Liver (tissue), 8 donors: ENCODE measurements at regions not wholly inside any gene's neighbourhood (a gene's known extent, or its start where the extent isn't known, plus 50 kb on each side); places are given as distances from the start of the nearest gene placed in this dataset.

Source experiments
- DNase-seq: peaks from one replicate; pipeline ENCODE4 v3.0.0-alpha.2; 2017; ENCODE audit warnings: low spot score
- H3K27ac ChIP-seq, 2 donors: one replicate each; pipeline ENCODE4 v1.7.0; 2013; ENCODE audit warnings: inconsistent platforms in 2 of 2, low read length in 2 of 2, control low read depth in 1 of 2, low read depth in 1 of 2, mild to moderate bottlenecking in 1 of 2
- H3K27me3 ChIP-seq, 4 donors: one replicate each; pipeline versions ENCODE4 v1.6.1 to v1.7.0; 2013; ENCODE audit warnings: low read length in 3 of 4, inconsistent platforms in 1 of 4, mild to moderate bottlenecking in 1 of 4, moderate library complexity in 1 of 4; ENCODE audit not compliant: control insufficient read depth in 4 of 4, insufficient read depth in 4 of 4
- H3K36me3 ChIP-seq, 4 donors: one replicate each; pipeline versions ENCODE4 v1.6.1 to v1.7.0; 2013; ENCODE audit warnings: low read length in 3 of 4, mild to moderate bottlenecking in 3 of 4, low read depth in 1 of 4, moderate library complexity in 1 of 4; ENCODE audit not compliant: control insufficient read depth in 4 of 4, insufficient read depth in 3 of 4
- H3K4me1 ChIP-seq, 4 donors: one replicate each; pipeline versions ENCODE4 v1.6.1 to v1.7.0; 2013; ENCODE audit warnings: low read length in 3 of 4, mild to moderate bottlenecking in 3 of 4, moderate library complexity in 1 of 4; ENCODE audit not compliant: control insufficient read depth in 4 of 4, insufficient read depth in 4 of 4
- H3K4me3 ChIP-seq, 3 donors: one replicate each; pipeline versions ENCODE4 v1.6.1 to v1.7.0; 2013; ENCODE audit warnings: low read length in 3 of 3, control low read depth in 1 of 3, low read depth in 1 of 3, mild to moderate bottlenecking in 1 of 3
- H3K9ac ChIP-seq, 2 donors: one replicate each; pipeline ENCODE4 v1.7.0; 2013; ENCODE audit warnings: low read length in 2 of 2, mild to moderate bottlenecking in 2 of 2, moderate library complexity in 2 of 2, control low read depth in 1 of 2, low read depth in 1 of 2
- H3K9me3 ChIP-seq, 4 donors: one replicate each; pipeline versions ENCODE4 v1.6.1 to v1.7.0; 2013; ENCODE audit warnings: low read length in 3 of 4; ENCODE audit not compliant: control insufficient read depth in 4 of 4
- ATF3 ChIP-seq: IDR thresholded peaks from 2 replicates; pipeline ENCODE4 v1.6.1; 2016; ENCODE audit warnings: antibody characterized with exemption
- EGR1 ChIP-seq, 2 donors: IDR thresholded peaks; 2 replicates each; pipeline ENCODE4 v1.6.1; 2016 to 2018; ENCODE audit warnings: antibody characterized with exemption in 2 of 2, low read depth in 2 of 2
- FOXA1 ChIP-seq: IDR thresholded peaks from 2 replicates; pipeline ENCODE4 v1.6.1; 2016; ENCODE audit warnings: antibody characterized with exemption
- FOXA2 ChIP-seq: IDR thresholded peaks from 2 replicates; pipeline ENCODE4 v1.6.1; 2016; ENCODE audit warnings: antibody characterized with exemption
- GABPA ChIP-seq, 2 donors: IDR thresholded peaks in 1 of 2; conservative IDR thresholded peaks in 1 of 2; 2 replicates each; pipeline ENCODE4 v1.6.1; 2016; ENCODE audit warnings: antibody characterized with exemption in 2 of 2, mild to moderate bottlenecking in 1 of 2, moderate library complexity in 1 of 2
- HNF4A ChIP-seq, 2 donors: conservative IDR thresholded peaks; 2 replicates each; pipeline ENCODE4 v1.6.1; 2016; ENCODE audit warnings: antibody characterized with exemption in 2 of 2, mild to moderate bottlenecking in 2 of 2
- HNF4G ChIP-seq: IDR thresholded peaks from 2 replicates; pipeline ENCODE4 v1.6.1; 2016; ENCODE audit warnings: antibody characterized with exemption
- JUND ChIP-seq, 2 donors: IDR thresholded peaks; 2 replicates each; pipeline ENCODE4 v1.6.1; 2016; ENCODE audit warnings: antibody characterized with exemption in 2 of 2
- NR2F2 ChIP-seq: IDR thresholded peaks from 2 replicates; pipeline ENCODE4 v1.6.1; 2016; ENCODE audit warnings: antibody characterized with exemption
- RAD21 ChIP-seq, 2 donors: IDR thresholded peaks; 2 replicates each; pipeline ENCODE4 v1.6.1; 2016; ENCODE audit warnings: antibody characterized with exemption in 2 of 2, mild to moderate bottlenecking in 2 of 2
- REST ChIP-seq: IDR thresholded peaks from 2 replicates; pipeline ENCODE4 v1.6.1; 2016; ENCODE audit warnings: antibody characterized with exemption, mild to moderate bottlenecking
- RXRA ChIP-seq, 2 donors: IDR thresholded peaks; 2 replicates each; pipeline ENCODE4 v1.6.1; 2017 to 2018; ENCODE audit warnings: antibody characterized with exemption in 2 of 2, mild to moderate bottlenecking in 1 of 2
- SP1 ChIP-seq: IDR thresholded peaks from 2 replicates; pipeline ENCODE4 v1.6.1; 2018; ENCODE audit warnings: antibody characterized with exemption, mild to moderate bottlenecking
- TAF1 ChIP-seq: conservative IDR thresholded peaks from 2 replicates; pipeline ENCODE4 v1.6.1; 2016; ENCODE audit warnings: antibody characterized with exemption, mild to moderate bottlenecking
- YY1 ChIP-seq: IDR thresholded peaks from 2 replicates; pipeline ENCODE4 v1.6.1; 2016; ENCODE audit warnings: antibody characterized with exemption, mild to moderate bottlenecking
- WGBS: extraction: QIAGEN DNeasy Blood & Tissue Kit; methylation state at CpG from one replicate; pipeline ENCODE4 v1.1.7; 2013; 5-methylcytosine and 5-hydroxymethylcytosine counted together
- TF ChIP-seq, protein P1 (sequence below): IDR thresholded peaks from 2 replicates; pipeline ENCODE4 v1.6.1; 2016; ENCODE audit warnings: antibody characterized with exemption
- TF ChIP-seq, protein P2 (sequence below): fragments of 150-350 bp; IDR thresholded peaks from 2 replicates; pipeline ENCODE4 v1.5.1; 2017; ENCODE audit warnings: improper control_type of control experiment, low read depth, low read length; ENCODE audit not compliant: missing input control
- donor health status: healthy.
- donor health status: healthy.
- donor health status: healthy.
- donor health status: healthy.
- donor health status: healthy.

DNA sequence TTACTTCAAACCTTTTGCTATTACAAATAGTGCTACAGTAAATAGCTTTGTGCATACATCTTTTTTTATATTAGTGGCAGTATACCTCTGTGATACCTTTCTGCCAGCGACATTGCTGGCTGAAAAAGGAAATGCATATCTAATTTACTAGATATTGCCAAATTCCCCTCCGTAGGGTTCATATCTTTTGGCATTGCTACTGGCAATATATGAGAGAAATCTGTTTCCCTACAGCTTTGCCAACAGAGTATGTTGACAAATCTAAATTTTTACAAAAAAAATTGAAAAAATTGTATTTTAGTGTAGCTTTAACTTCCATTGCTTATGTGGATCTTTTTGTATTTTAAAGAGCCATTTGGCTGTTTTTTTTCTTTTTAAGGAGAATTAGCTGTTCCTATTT is 426.7 kb downstream of the TRIB2 start:
- DNase-seq = no peak
- 37% methylated on average over 2 of the region's 2 CpGs for WGBS
- Histone ChIP-seq H3K9ac (no peak overlapping the region), H3K4me1 (no peaks in the 10 kb centered on the region), H3K27ac (no peak overlapping the region), H3K4me3 (no peak overlapping the region), H3K27me3 (no peaks in the 10 kb centered on the region), H3K36me3 (no peaks in the 10 kb centered on the region), H3K9me3 (no peaks in the 10 kb centered on the region)
- TF ChIP-seq JUND (IDR thresholded peaks at IDR 0.05) (no peak), ATF3 (no peak), HNF4A (conservative IDR thresholded peaks at IDR 0.05) (no peak), GABPA (IDR thresholded peaks at IDR 0.05 in 1 of 2, conservative IDR thresholded peaks at IDR 0.05 in 1 of 2) (no peak), FOXA1 (no peak), RAD21 (IDR thresholded peaks at IDR 0.05) (no peak), FOXA2 (no peak), YY1 (no peak)
- TF ChIP-seq, protein P1, sequence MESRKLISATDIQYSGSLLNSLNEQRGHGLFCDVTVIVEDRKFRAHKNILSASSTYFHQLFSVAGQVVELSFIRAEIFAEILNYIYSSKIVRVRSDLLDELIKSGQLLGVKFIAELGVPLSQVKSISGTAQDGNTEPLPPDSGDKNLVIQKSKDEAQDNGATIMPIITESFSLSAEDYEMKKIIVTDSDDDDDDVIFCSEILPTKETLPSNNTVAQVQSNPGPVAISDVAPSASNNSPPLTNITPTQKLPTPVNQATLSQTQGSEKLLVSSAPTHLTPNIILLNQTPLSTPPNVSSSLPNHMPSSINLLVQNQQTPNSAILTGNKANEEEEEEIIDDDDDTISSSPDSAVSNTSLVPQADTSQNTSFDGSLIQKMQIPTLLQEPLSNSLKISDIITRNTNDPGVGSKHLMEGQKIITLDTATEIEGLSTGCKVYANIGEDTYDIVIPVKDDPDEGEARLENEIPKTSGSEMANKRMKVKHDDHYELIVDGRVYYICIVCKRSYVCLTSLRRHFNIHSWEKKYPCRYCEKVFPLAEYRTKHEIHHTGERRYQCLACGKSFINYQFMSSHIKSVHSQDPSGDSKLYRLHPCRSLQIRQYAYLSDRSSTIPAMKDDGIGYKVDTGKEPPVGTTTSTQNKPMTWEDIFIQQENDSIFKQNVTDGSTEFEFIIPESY = no peak
- TF ChIP-seq, protein P2, sequence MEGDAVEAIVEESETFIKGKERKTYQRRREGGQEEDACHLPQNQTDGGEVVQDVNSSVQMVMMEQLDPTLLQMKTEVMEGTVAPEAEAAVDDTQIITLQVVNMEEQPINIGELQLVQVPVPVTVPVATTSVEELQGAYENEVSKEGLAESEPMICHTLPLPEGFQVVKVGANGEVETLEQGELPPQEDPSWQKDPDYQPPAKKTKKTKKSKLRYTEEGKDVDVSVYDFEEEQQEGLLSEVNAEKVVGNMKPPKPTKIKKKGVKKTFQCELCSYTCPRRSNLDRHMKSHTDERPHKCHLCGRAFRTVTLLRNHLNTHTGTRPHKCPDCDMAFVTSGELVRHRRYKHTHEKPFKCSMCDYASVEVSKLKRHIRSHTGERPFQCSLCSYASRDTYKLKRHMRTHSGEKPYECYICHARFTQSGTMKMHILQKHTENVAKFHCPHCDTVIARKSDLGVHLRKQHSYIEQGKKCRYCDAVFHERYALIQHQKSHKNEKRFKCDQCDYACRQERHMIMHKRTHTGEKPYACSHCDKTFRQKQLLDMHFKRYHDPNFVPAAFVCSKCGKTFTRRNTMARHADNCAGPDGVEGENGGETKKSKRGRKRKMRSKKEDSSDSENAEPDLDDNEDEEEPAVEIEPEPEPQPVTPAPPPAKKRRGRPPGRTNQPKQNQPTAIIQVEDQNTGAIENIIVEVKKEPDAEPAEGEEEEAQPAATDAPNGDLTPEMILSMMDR = no peak

DNA sequence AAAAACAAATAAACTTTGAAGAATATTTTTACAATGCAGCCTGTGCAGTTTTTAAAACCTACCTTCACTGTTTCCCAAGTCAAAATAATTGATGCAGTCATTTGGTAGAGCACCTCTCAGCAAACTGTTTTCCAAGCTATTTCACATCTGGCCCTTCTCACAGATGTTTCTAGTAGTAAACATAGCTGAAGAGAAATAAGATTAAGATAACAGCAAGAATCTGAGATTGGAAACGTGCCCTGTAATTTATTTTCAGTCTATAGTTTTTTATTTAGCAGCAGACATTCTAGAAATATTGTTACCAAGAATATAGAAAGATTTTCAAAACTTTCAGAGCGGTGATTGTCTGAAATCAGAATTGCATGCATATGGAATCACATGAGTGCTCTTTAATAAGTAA is 440.2 kb downstream of the TRIB2 start:
- no peak overlapping the region for H3K4me3 ChIP-seq
- H3K9ac ChIP-seq = no peak overlapping the region
- H3K4me1 ChIP-seq = no peaks in the 10 kb centered on the region
- DNase-seq = no peak
- WGBS = 48% methylated on average over 2 of the region's 2 CpGs
- H3K36me3 ChIP-seq = no peaks in the 10 kb centered on the region
- TF ChIP-seq HNF4G (no peak), YY1 (no peak), FOXA1 (no peak), HNF4A (conservative IDR thresholded peaks at IDR 0.05) (no peak), ATF3 (no peak), TAF1 (no peak), GABPA (IDR thresholded peaks at IDR 0.05 in 1 of 2, conservative IDR thresholded peaks at IDR 0.05 in 1 of 2) (no peak), REST (no peak), NR2F2 (no peak), SP1 (no peak), EGR1 (IDR thresholded peaks at IDR 0.05; ENCODE audit: low read depth in 2 of 2) (no peak), RAD21 (IDR thresholded peaks at IDR 0.05) (no peak), JUND (IDR thresholded peaks at IDR 0.05) (no peak), RXRA (IDR thresholded peaks at IDR 0.05) (no peak)
- TF ChIP-seq, protein P2 = no peak
- TF ChIP-seq, protein P1 = no peak
- H3K27me3 ChIP-seq = no peaks in the 10 kb centered on the region
- H3K27ac ChIP-seq = no peak overlapping the region
- no peaks in the 10 kb centered on the region for H3K9me3 ChIP-seq
